ENCODE measurements at regions not wholly inside any gene's neighbourhood (a gene's known extent, or its start where the extent isn't known, plus 50 kb on each side); places are given as distances from the start of the nearest gene placed in this dataset.

- ATAC-seq = no peak
Observed at GRCh38 chr1:82849460-82849859, 1048.7 kb downstream of the ADGRL2 start.

GRCh38 chr1:82848043-82848442, 1047.3 kb downstream of the ADGRL2 start:
- ATAC-seq = no peak

- ATAC-seq = no peak
Observed at GRCh38 chr1:82845866-82846265, 1045.1 kb downstream of the ADGRL2 start.

- no peak for ATAC-seq
Observed at GRCh38 chr1:82844911-82845827, 1044.4 kb downstream of the ADGRL2 start.

- ATAC-seq = no peak
Observed at GRCh38 chr1:82844447-82844846, 1043.7 kb downstream of the ADGRL2 start.

- no peak for ATAC-seq
Observed at GRCh38 chr1:82843876-82844275, 1043.1 kb downstream of the ADGRL2 start.

GRCh38 chr1:82840192-82840591, 1039.5 kb downstream of the ADGRL2 start:
- no peak for ATAC-seq

GRCh38 chr1:82837766-82838465, 1037.2 kb downstream of the ADGRL2 start:
- no peak for ATAC-seq

GRCh38 chr1:82836973-82837680, 1036.4 kb downstream of the ADGRL2 start:
- ATAC-seq = no peak

GRCh38 chr1:82836213-82836972, 1035.7 kb downstream of the ADGRL2 start:
- no peak for ATAC-seq

GRCh38 chr1:82830690-82831380, 1030.1 kb downstream of the ADGRL2 start:
- ATAC-seq = no peak

GRCh38 chr1:82829527-82829926, 1028.8 kb downstream of the ADGRL2 start:
- no peak for ATAC-seq

GRCh38 chr1:82823876-82824275, 1023.1 kb downstream of the ADGRL2 start:
- no peak for ATAC-seq

- no peak for ATAC-seq
Observed at GRCh38 chr1:82820816-82821215, 1020.1 kb downstream of the ADGRL2 start.

GRCh38 chr1:82819234-82819633, 1018.5 kb downstream of the ADGRL2 start:
- ATAC-seq = no peak

- ATAC-seq = no peak
Observed at GRCh38 chr1:82818586-82818985, 1017.9 kb downstream of the ADGRL2 start.

- ATAC-seq = no peak
Observed at GRCh38 chr1:82813386-82813785, 1012.7 kb downstream of the ADGRL2 start.

GRCh38 chr1:82810601-82811000, 1009.9 kb downstream of the ADGRL2 start:
- ATAC-seq = no peak

- ATAC-seq = no peak
Observed at GRCh38 chr1:82807563-82807962, 1006.8 kb downstream of the ADGRL2 start.

GRCh38 chr1:82806133-82806532, 1005.4 kb downstream of the ADGRL2 start:
- ATAC-seq = no peak

- ATAC-seq = no peak
Observed at GRCh38 chr1:82801176-82801575, 1000.4 kb downstream of the ADGRL2 start.

- ATAC-seq = no peak
Observed at GRCh38 chr1:82800721-82801120, 1000.0 kb downstream of the ADGRL2 start.

Data from activated CD4-positive, CD25-positive, alpha-beta regulatory T cell treated with anti-CD3 and anti-CD28 coated beads, Interleukin-2, amount 50 U/mL, for 24 hours (primary cell).